Activated CD4-positive, alpha-beta T cell treated with anti-CD3 and anti-CD28 coated beads for 36 hours (primary cell): ENCODE measurements at regions not wholly inside any gene's neighbourhood (a gene's known extent, or its start where the extent isn't known, plus 50 kb on each side); places are given as distances from the start of the nearest gene placed in this dataset.
"Not testable (repeated sequence)": the region's sequence is repeated elsewhere in the genome, so short reads cannot be mapped to it uniquely, and the experiment has no call there.

ENCODE experiments used
- ATAC-seq: fragments of 200-7000 bp; cut with Tn5 transposase; one replicate; pipeline ENCODE4 v1.10.0; 2021; ENCODE audit warnings: mild to moderate bottlenecking, moderate library complexity
- CTCF ChIA-PET: fragments of 350-600 bp; sonication (Branson Sonifier 250); formaldehyde crosslinking; loops from one replicate; lab custom pipeline; 2021; ENCODE audit warnings: antibody characterized with exemption; lab: Charles Lee
- POLR2A ChIA-PET: fragments of 350-600 bp; sonication (Branson Sonifier 250); formaldehyde crosslinking; loops from one replicate; lab custom pipeline; 2021; ENCODE audit warnings: antibody characterized with exemption, inconsistent platforms; lab: Charles Lee
- DNase-seq: peaks from one replicate; pipeline ENCODE4 v3.0.0-alpha.2; 2020
- H3K27ac Mint-ChIP-seq: one replicate; pipeline ENCODE4 v1.8.0; 2021; ENCODE audit warnings: mixed read lengths
- H3K27me3 Mint-ChIP-seq: one replicate; pipeline ENCODE4 v1.8.0; 2021; ENCODE audit warnings: mixed read lengths
- H3K36me3 Mint-ChIP-seq: one replicate; pipeline ENCODE4 v1.8.0; 2021; ENCODE audit warnings: low read depth, mixed read lengths
- H3K4me1 Mint-ChIP-seq: one replicate; pipeline ENCODE4 v1.8.0; 2021; ENCODE audit warnings: mixed read lengths
- H3K4me3 Mint-ChIP-seq: one replicate; pipeline ENCODE4 v1.8.0; 2021; ENCODE audit warnings: mild to moderate bottlenecking, moderate library complexity, mixed read lengths
- H3K9me3 Mint-ChIP-seq: one replicate; pipeline ENCODE4 v1.8.0; 2021; ENCODE audit warnings: low read depth, mixed read lengths
- intact Hi-C, 2 experiments: fragments of 100-400 bp; cut with DNase I in 1 of 2; cut with micrococcal nuclease in 1 of 2; formaldehyde crosslinking; loops; one replicate each; pipeline versions ENCODE4 v1.14.2 to v1.15.1; 2022 to 2024; cut with DNase I, micrococcal nuclease

- CTCF ChIA-PET, H3K4me3 Mint-ChIP-seq, H3K9me3 Mint-ChIP-seq, H3K4me1 Mint-ChIP-seq, ATAC-seq, H3K27ac Mint-ChIP-seq, POLR2A ChIA-PET, H3K36me3 Mint-ChIP-seq, DNase-seq, intact Hi-C loops: not testable (repeated sequence)
- peaks cover 19% of the 10 kb centered on the region for H3K27me3 Mint-ChIP-seq
Observed at GRCh38 chr3:132136902-132137301, 102.1 kb upstream of the CPNE4 start.

GRCh38 chr3:132145833-132146232, 111.0 kb upstream of the CPNE4 start:
- Mint-ChIP-seq H3K27ac (no peak overlapping the region), H3K36me3 (no peaks in the 10 kb centered on the region), H3K4me3 (no peak overlapping the region), H3K9me3 (no peaks in the 10 kb centered on the region), H3K27me3 (peaks cover 2% of the 10 kb centered on the region), H3K4me1 (no peaks in the 10 kb centered on the region)
- ATAC-seq (no peak), DNase-seq (no peak)
- intact Hi-C loops = no loop called here
- CTCF ChIA-PET = interaction anchor here (0.9 kb wide), 1 partner anchor 10 kb away, joined by 3 read pairs; no protein-coding TSS in a partner anchor
- POLR2A ChIA-PET = no interaction called here

DNA sequence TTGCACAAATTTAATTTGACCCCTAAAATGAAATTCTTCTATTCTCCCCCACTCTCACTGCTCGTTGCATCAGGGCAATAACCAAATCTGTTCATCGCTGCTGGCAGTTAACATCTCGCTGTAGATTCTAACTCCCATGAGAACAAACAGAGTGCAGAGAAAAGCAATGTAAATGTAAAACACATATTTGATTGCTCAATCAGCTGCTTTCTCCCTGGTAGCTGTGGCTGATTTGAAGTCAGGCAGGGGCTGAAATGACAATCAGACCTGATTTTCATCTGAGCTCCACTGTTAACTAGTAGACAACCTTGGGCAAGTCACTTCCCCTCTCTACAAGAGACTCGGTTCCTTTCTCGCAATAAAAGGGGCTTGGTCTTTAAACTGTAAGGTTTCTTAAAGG, 119.8 kb upstream of the CPNE4 start:
- Mint-ChIP-seq H3K27me3 (peaks cover 9% of the 10 kb centered on the region), H3K4me3 (no peak overlapping the region), H3K36me3 (no peaks in the 10 kb centered on the region), H3K4me1 (no peaks in the 10 kb centered on the region), H3K27ac (no peak overlapping the region), H3K9me3 (no peaks in the 10 kb centered on the region)
- ChIA-PET POLR2A (no interaction called here), CTCF (no interaction called here)
- intact Hi-C loops = loop anchor here in 1 of 2 experiments (5.0 kb wide), 1 partner anchor 48 kb away; no protein-coding TSS in a partner anchor
- no peak for DNase-seq
- no peak for ATAC-seq

GRCh38 chr3:132159145-132159544, 124.3 kb upstream of the CPNE4 start:
- POLR2A ChIA-PET = no interaction called here
- intact Hi-C loops = no loop called here
- Mint-ChIP-seq H3K27me3 (peaks cover 8% of the 10 kb centered on the region), H3K4me1 (no peaks in the 10 kb centered on the region), H3K27ac (no peak overlapping the region), H3K4me3 (no peak overlapping the region), H3K36me3 (no peaks in the 10 kb centered on the region), H3K9me3 (no peaks in the 10 kb centered on the region)
- no peak for DNase-seq
- CTCF ChIA-PET = no interaction called here
- no peak for ATAC-seq

DNA sequence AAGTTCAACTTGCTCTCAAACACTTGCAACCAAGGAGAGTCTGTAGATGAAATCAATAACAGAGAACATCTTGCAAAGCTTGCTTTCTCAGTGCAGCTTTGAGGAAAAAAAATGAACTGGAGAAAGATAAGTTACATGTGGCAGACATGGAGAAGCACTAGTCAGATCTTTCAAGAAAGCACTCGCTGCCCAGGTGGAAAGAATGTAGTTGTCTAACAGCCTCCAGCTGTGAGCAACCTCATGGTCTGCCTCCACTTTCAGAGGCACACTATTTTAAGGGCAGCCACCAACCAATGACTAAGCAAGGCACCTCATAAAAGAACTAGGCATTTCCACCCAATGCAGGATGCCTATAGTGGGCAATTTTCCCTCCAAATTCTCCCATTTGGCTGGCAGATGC, 125.4 kb upstream of the CPNE4 start:
- H3K4me1 Mint-ChIP-seq = no peaks in the 10 kb centered on the region
- no peaks in the 10 kb centered on the region for H3K9me3 Mint-ChIP-seq
- POLR2A ChIA-PET = no interaction called here
- CTCF ChIA-PET = interaction anchor here (0.6 kb wide), 1 partner anchor 178 kb away, joined by 3 read pairs; no protein-coding TSS in a partner anchor
- intact Hi-C loops = no loop called here
- H3K4me3 Mint-ChIP-seq = no peak overlapping the region
- peaks cover 8% of the 10 kb centered on the region for H3K27me3 Mint-ChIP-seq
- DNase-seq = no peak
- ATAC-seq = no peak
- H3K36me3 Mint-ChIP-seq = no peaks in the 10 kb centered on the region
- no peak overlapping the region for H3K27ac Mint-ChIP-seq

GRCh38 chr3:132161608-132162007, 126.8 kb upstream of the CPNE4 start:
- Mint-ChIP-seq H3K27ac (no peak overlapping the region), H3K27me3 (peaks cover 10% of the 10 kb centered on the region), H3K9me3 (no peaks in the 10 kb centered on the region), H3K4me1 (no peaks in the 10 kb centered on the region), H3K4me3 (no peak overlapping the region), H3K36me3 (no peaks in the 10 kb centered on the region)
- POLR2A ChIA-PET = no interaction called here
- intact Hi-C loops = no loop called here
- no peak for DNase-seq
- ATAC-seq = no peak
- CTCF ChIA-PET = no interaction called here

- intact Hi-C loops = no loop called here
- Mint-ChIP-seq H3K4me1 (no peaks in the 10 kb centered on the region), H3K27ac (no peak overlapping the region), H3K9me3 (no peaks in the 10 kb centered on the region), H3K27me3 (peaks cover 11% of the 10 kb centered on the region), H3K4me3 (no peak overlapping the region), H3K36me3 (no peaks in the 10 kb centered on the region)
- ATAC-seq = no peak
- no peak for DNase-seq
- ChIA-PET CTCF (no interaction called here), POLR2A (no interaction called here)
Observed at GRCh38 chr3:132164469-132165092, 129.8 kb upstream of the CPNE4 start.

GRCh38 chr3:132167870-132168269, 133.1 kb upstream of the CPNE4 start:
- Mint-ChIP-seq H3K27ac (no peak overlapping the region), H3K9me3 (no peaks in the 10 kb centered on the region), H3K36me3 (no peaks in the 10 kb centered on the region), H3K4me1 (no peaks in the 10 kb centered on the region), H3K27me3 (peaks cover 10% of the 10 kb centered on the region), H3K4me3 (no peak overlapping the region)
- ATAC-seq = no peak
- no peak for DNase-seq
- intact Hi-C loops = no loop called here
- ChIA-PET POLR2A (no interaction called here), CTCF (no interaction called here)

- peaks cover 2% of the 10 kb centered on the region for H3K27me3 Mint-ChIP-seq
- intact Hi-C loops = no loop called here
- no peaks in the 10 kb centered on the region for H3K36me3 Mint-ChIP-seq
- POLR2A ChIA-PET = no interaction called here
- CTCF ChIA-PET = interaction anchor here (1.1 kb wide), 1 partner anchor 137 kb away, joined by 3 read pairs; no protein-coding TSS in a partner anchor
- DNase-seq (no peak), ATAC-seq (no peak)
- H3K9me3 Mint-ChIP-seq = no peaks in the 10 kb centered on the region
- H3K4me3 Mint-ChIP-seq = no peak overlapping the region
- no peaks in the 10 kb centered on the region for H3K4me1 Mint-ChIP-seq
- H3K27ac Mint-ChIP-seq = no peak overlapping the region
Observed at GRCh38 chr3:132174500-132174899, 139.7 kb upstream of the CPNE4 start.

DNA sequence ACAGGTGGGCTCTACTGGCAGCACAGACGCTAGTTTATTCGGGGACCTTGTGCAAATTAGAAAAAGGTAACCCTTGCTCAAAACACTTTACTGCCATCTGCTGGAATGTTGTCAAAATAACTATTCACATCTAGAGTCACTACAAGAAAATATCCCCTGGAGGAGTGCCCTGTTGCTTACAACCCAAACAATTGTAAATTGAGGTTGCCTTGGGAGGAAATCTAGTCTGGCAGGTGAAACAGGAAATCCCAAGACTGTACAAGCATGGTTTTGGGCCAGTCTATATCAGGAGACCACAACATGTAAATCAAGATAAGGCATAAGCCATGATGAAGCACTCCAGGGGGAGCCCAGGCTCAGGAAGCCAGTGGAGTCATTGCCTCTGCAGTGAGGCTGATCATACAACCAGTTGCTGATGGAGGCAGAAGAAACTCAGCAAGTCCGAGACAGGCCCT, 136.8 kb upstream of the ACP3 start:
- CTCF ChIA-PET = interaction anchor here (0.7 to 1.6 kb wide), 3 partner anchors 141 to 1148 kb away, joined by 3 to 7 read pairs (median 4); no protein-coding TSS in a partner anchor
- H3K36me3 Mint-ChIP-seq = no peaks in the 10 kb centered on the region
- ATAC-seq (peak; percentile 30), DNase-seq (no peak)
- H3K27me3 Mint-ChIP-seq = peaks cover 6% of the 10 kb centered on the region
- intact Hi-C loops = loop anchor here (1.0 to 5.0 kb wide), 5 partner anchors 142 to 633 kb away; partner anchors contain the start of gene CPNE4 (in 1 of the 2)
- H3K27ac Mint-ChIP-seq = no peak overlapping the region
- H3K4me1 Mint-ChIP-seq = peaks cover 3% of the 10 kb centered on the region
- H3K9me3 Mint-ChIP-seq = no peaks in the 10 kb centered on the region
- POLR2A ChIA-PET = no interaction called here
- no peak overlapping the region for H3K4me3 Mint-ChIP-seq

- ATAC-seq (no peak), DNase-seq (no peak)
- Mint-ChIP-seq H3K36me3 (no peaks in the 10 kb centered on the region), H3K27me3 (peaks cover 10% of the 10 kb centered on the region), H3K9me3 (no peaks in the 10 kb centered on the region), H3K4me1 (peaks cover 3% of the 10 kb centered on the region), H3K27ac (no peak overlapping the region), H3K4me3 (no peak overlapping the region)
- POLR2A ChIA-PET = no interaction called here
- CTCF ChIA-PET = interaction anchor here (1.6 kb wide), 1 partner anchor 16 kb away, joined by 3 read pairs; no protein-coding TSS in a partner anchor
- intact Hi-C loops = loop anchor here (5.0 kb wide), 2 partner anchors 387 to 637 kb away; no protein-coding TSS in a partner anchor
Observed at GRCh38 chr3:132183811-132184210, 133.4 kb upstream of the ACP3 start.

GRCh38 chr3:132187746-132188145, 129.5 kb upstream of the ACP3 start:
- ChIA-PET CTCF (interaction anchor here (0.5 kb wide), 1 partner anchor 9 kb away, joined by 3 read pairs; no protein-coding TSS in a partner anchor), POLR2A (no interaction called here)
- H3K4me3 Mint-ChIP-seq = no peak overlapping the region
- no peaks in the 10 kb centered on the region for H3K36me3 Mint-ChIP-seq
- intact Hi-C loops = no loop called here
- no peaks in the 10 kb centered on the region for H3K4me1 Mint-ChIP-seq
- no peak for DNase-seq
- ATAC-seq = no peak
- H3K9me3 Mint-ChIP-seq = no peaks in the 10 kb centered on the region
- H3K27me3 Mint-ChIP-seq = peaks cover 6% of the 10 kb centered on the region
- no peak overlapping the region for H3K27ac Mint-ChIP-seq
